Activated CD4-positive, CD25-positive, alpha-beta regulatory T cell treated with anti-CD3 and anti-CD28 coated beads, Interleukin-2, amount 50 U/mL, for 16 hours (primary cell): ENCODE measurements at regions not wholly inside any gene's neighbourhood (a gene's known extent, or its start where the extent isn't known, plus 50 kb on each side); places are given as distances from the start of the nearest gene placed in this dataset.
"Not testable (repeated sequence)": the region's sequence is repeated elsewhere in the genome, so short reads cannot be mapped to it uniquely, and the experiment has no call there.

ENCODE experiments used
- DNase-seq: peaks from one replicate; pipeline ENCODE4 v3.0.0-alpha.2; 2020; ENCODE audit warnings: low read depth, low spot score

GRCh38 chr11:116667318-116667717 lies 105.5 kb downstream of the BUD13 start:
- not testable (repeated sequence) for DNase-seq

DNA sequence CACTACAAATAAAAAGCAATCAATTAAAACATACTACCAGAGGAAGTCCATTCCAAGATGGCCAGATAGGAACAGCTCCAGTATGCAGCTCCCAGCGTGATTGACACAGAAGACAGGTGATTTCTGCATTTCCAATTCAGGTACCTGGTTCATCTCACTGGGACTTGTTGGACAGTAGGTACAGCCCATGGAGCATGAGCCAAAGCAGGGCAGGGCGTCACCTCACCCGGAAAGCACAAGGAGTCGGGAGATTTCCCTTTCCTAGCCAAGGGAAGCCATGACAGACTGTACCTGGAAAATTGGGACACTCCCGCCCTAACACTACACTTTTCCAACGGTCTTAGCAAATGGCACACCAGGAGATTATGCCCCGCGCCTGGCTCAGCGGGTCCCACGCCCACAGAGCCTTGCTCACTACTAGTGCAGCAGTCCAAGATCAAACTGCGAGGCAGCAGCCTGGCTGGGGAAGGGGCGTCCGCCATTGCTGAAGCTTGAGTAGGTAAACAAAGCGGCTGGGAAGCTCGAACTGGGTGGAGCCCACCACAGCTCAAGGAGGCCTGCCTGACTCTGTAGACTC lies 106.0 kb downstream of the BUD13 start:
- DNase-seq = not testable (repeated sequence)

GRCh38 chr11:116665523-116665922 lies 107.3 kb downstream of the BUD13 start:
- no peak for DNase-seq

GRCh38 chr11:116661056-116661455 lies 111.7 kb downstream of the BUD13 start:
- no peak for DNase-seq

- no peak for DNase-seq
Measured at GRCh38 chr11:116660011-116660410, 112.8 kb downstream of the BUD13 start.

DNA sequence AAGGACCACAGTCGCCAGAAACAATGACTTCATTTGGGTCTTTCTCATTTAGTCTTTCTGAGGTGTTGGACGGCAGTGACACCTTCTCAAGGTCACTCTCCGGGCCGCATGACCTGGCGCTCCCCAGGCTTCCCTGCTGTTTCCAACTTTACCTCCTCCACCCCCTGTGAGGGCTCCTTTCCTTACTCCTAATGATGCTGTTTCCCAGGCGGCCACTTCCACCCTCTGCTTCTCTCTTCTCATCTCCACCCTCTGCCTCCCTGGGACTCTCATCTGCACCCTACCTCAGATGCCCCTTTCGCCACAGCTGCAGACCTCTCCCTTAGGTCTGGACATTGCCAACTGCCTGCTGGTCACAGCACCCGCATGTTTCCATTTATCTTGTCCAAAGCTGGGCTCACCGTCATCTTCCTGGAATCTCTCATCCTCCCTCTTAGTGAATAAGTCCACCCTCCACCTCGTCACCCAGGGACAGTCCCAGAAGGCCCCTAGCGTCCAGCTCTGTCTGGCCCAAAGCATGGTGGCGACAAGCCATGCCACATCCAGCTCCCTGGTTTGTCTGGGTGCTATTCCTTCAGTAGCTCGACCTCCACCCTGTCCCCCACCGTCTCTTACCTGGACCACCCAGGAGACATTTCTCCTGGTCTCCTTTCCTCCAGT lies 113.8 kb downstream of the BUD13 start:
- DNase-seq = no peak

DNA sequence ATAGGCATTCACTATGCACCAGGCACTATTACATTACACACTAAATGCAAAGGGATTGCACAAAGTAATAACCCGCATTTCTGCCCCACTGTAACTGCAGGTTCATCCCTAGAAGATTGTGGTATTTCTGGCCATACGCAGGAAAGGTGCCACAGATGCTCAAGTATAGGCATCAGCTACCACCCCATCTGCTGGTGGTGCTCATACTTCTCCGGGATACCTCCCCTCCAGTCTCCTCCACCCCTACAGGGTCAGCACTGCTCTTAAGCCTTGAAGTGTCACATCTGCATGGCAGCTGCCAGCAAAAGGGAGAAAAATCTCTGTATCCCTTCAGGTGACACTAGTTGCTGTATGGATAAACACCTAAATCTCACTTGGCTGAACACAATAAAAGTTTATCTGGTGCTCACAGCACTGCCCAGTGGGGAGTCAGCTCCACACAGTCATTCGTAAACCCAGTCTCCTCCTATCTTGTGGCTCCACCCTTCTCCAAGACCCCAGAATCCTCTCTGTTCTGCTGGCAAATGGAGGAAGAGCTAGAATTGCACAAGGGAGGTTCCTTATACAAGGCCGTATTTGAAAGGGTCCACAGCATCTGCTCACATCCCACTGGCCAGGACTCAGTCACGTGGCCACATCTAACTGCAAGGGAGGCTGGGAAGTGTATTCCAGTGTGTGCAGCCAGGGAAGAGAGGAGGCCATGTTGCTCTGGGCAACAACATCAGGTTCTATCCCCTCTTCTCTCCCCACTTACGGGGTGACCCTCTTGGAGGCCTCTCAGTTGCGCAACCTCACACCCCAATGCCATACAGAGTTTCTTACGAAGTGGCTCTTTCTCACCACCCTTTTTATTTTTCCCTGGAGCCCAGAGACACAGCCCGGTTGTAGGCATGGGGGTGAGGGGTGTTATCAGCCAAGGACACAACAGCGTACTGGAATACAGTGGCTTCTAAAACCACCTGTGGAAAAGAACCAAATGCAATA lies 114.7 kb downstream of the BUD13 start:
- no peak for DNase-seq

DNA sequence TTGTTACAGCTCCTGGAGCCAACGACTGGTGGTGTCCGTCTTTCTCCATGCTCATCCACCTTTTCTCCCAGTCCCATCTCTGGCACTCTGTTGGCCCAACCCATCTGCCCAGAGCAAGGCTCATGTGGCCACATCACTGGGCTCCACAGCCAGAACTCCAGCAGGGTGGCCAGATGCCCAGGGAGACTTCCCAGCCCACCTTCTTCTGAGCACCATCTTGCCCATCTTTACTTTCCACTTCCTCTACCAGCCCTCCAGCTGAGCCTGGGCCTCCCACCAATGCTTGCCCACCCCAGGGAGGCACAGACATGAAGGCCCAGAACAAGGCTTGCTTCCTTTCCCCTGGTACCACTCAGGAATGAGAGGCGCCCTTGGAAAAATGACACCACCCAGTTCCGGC lies 116.8 kb downstream of the BUD13 start:
- DNase-seq = no peak

GRCh38 chr11:116654526-116654925 lies 118.3 kb downstream of the BUD13 start:
- DNase-seq = no peak

DNA sequence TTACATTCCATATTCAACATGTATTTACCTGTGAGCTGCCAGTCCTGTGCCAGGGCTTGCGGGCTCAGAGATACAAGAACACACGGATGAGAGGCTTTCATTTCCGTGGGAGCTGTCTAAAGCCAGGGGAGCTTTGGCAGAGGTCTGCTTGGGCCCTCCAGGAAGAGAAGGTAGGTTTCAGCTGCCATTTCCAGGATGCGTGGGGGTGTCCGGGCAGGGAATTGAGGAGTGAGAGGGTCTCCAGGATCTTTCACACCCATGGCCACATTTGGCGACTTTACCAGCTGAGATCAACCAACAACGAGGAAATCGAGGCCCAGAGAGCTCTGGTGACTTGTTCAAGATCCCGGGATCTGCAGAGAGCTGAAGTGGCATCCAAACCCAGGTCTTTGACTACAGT lies 119.6 kb downstream of the BUD13 start:
- DNase-seq = no peak

DNA sequence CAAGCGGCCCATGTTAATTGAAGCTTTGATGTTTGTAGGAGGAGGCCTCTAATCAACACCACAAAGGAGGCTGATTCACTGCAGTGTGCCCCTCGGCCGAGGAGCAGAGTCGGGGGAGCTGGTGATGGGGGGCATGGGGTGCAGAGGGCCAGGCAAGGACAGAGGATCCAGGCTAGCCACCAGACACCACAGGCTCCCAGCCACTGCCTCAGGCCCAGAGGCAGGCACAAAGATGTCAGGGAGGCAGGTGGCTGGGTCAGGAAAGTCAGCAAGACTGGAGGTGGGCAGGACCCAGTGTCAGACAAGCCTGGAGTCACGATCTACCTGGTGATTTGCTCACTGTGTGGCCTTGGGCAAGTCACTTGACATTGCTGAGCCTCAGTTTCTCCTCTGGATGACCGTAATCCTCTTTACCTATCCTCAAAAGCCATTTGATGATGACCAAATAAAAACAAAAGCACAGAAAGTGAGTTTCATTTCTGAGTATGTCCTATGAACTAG lies 121.0 kb downstream of the BUD13 start:
- DNase-seq = no peak

GRCh38 chr11:116651098-116651736 lies 121.6 kb downstream of the BUD13 start:
- no peak for DNase-seq

GRCh38 chr11:116650052-116650451 lies 122.7 kb downstream of the BUD13 start:
- DNase-seq = no peak

GRCh38 chr11:116649268-116649667 lies 123.5 kb downstream of the BUD13 start:
- no peak for DNase-seq

- no peak for DNase-seq
Measured at GRCh38 chr11:116648247-116649174, 124.3 kb downstream of the BUD13 start.

DNA sequence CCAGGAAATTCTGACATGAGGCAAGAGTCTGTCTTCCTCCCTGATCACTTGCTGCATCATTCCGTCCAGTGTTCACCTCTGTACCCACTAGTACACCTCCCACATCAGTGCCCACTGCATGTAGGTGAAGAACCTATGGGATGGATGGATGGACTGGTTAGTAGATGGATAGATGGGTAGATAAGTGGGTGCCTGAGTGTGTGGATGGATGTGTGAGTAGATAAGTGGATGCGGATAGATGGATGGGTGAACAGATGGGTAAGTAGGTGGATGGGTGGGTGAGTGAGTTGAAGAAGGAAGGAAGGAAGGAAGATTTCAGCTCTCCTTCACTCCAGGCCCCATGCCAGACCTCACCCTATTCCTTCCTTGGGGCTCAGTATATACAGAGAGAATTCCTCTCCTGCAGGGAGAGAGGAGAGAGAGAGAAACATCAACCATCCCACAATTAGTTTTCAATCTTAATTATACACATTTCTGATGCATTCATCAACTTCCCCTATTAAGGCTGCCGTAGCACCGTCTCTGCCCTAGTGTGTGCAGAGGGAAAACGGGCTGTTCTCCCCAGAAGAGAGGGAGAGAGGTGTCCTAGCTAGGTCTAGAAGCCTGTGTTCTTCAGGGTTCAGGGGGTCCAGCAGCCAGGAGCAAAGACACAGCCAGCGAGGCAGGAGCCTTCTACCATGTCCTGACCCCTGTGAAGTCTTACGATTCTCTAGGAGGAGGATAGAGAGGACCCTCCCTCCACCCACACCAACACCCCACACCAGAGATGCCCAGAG lies 125.3 kb downstream of the BUD13 start:
- DNase-seq = no peak

GRCh38 chr11:116646191-116646590 lies 126.6 kb downstream of the BUD13 start:
- DNase-seq = no peak

DNA sequence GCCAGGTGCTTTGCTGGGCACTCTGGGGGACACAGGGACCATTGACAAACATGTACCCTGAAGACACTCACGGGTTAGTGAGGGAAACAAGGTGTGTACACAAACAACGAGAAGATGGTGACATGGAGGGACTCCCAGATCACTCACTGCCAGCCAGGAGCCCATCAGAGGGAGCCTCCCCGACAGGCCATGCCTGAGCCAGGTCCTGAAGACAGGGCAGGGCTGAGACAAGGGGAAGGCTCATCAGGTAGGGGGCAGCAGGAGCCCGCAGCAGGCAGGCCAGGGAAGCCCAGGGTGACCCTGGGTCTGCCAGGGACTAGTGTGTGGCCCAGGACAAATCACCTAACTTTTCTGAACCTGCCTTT lies 127.9 kb downstream of the BUD13 start:
- no peak for DNase-seq

GRCh38 chr11:116644201-116644940 lies 128.4 kb downstream of the BUD13 start:
- no peak for DNase-seq
